Lower lobe of right lung (tissue), 2 donors: ENCODE measurements at regions not wholly inside any gene's neighbourhood (a gene's known extent, or its start where the extent isn't known, plus 50 kb on each side); places are given as distances from the start of the nearest gene placed in this dataset.

Experiments
- ATAC-seq, 2 donors: fragments of 200-7000 bp; cut with Tn5 transposase; one replicate each; pipeline ENCODE4 v1.9.1; 2020 to 2022; ENCODE audit warnings: mild to moderate bottlenecking in 2 of 2, moderate library complexity in 2 of 2
- DNase-seq: peaks from one replicate; pipeline ENCODE4 v3.0.0-alpha.2; 2020
- H3K27ac ChIP-seq: fragments of 200-600 bp; one replicate; pipeline ENCODE4 v1.8.0; 2022
- H3K27me3 ChIP-seq: fragments of 200-600 bp; one replicate; pipeline ENCODE4 v1.8.0; 2022; ENCODE audit warnings: low read depth
- H3K36me3 ChIP-seq: fragments of 200-600 bp; one replicate; pipeline ENCODE4 v1.8.0; 2022; ENCODE audit warnings: mild to moderate bottlenecking
- H3K4me1 ChIP-seq: fragments of 200-600 bp; one replicate; pipeline ENCODE4 v1.8.0; 2022
- H3K4me3 ChIP-seq: fragments of 200-600 bp; one replicate; pipeline ENCODE4 v1.8.0; 2022; ENCODE audit warnings: mild to moderate bottlenecking
- H3K9me3 ChIP-seq: fragments of 200-600 bp; one replicate; pipeline ENCODE4 v1.8.0; 2022
- CTCF ChIP-seq: fragments of 200-600 bp; IDR thresholded peaks from one replicate; pipeline ENCODE4 v1.8.0; 2022; ENCODE audit warnings: antibody characterized with exemption, mild to moderate bottlenecking
- intact Hi-C: fragments of 100-400 bp; cut with DNase I; formaldehyde crosslinking; loops from one replicate; pipeline ENCODE4 v1.11.0; 2022
- donor health status: DM: no; HTN: yes; CAD: no; lungs with severe emphysema.

GRCh38 chr2:56450772-56451171 is 267.0 kb downstream of the CCDC85A start:
- H3K4me1 ChIP-seq = no peaks in the 10 kb centered on the region
- H3K27ac ChIP-seq = no peak overlapping the region
- no peak overlapping the region for H3K4me3 ChIP-seq
- ATAC-seq = no peak
- H3K9me3 ChIP-seq = peaks cover 4% of the 10 kb centered on the region
- no peaks in the 10 kb centered on the region for H3K36me3 ChIP-seq
- no peak for TF ChIP-seq CTCF
- no peaks in the 10 kb centered on the region for H3K27me3 ChIP-seq
- no peak for DNase-seq
- intact Hi-C loops = no loop called here

GRCh38 chr2:56455642-56456041 is 271.9 kb downstream of the CCDC85A start:
- Histone ChIP-seq H3K4me1 (no peaks in the 10 kb centered on the region), H3K36me3 (no peaks in the 10 kb centered on the region), H3K4me3 (no peak overlapping the region), H3K9me3 (peaks cover 2% of the 10 kb centered on the region), H3K27ac (no peak overlapping the region), H3K27me3 (no peaks in the 10 kb centered on the region)
- ATAC-seq = no peak
- DNase-seq = no peak
- no peak for TF ChIP-seq CTCF
- intact Hi-C loops = no loop called here

- H3K4me1 ChIP-seq = no peaks in the 10 kb centered on the region
- ATAC-seq (peak in 1 of 2 donors; percentile 49), DNase-seq (peak; percentile 54)
- no peak overlapping the region for H3K27ac ChIP-seq
- intact Hi-C loops = no loop called here
- no peaks in the 10 kb centered on the region for H3K36me3 ChIP-seq
- H3K27me3 ChIP-seq = no peaks in the 10 kb centered on the region
- H3K9me3 ChIP-seq = no peaks in the 10 kb centered on the region
- TF ChIP-seq CTCF = no peak
- H3K4me3 ChIP-seq = no peak overlapping the region
Measured at GRCh38 chr2:56456791-56457190, 273.0 kb downstream of the CCDC85A start.

- no peak overlapping the region for H3K4me3 ChIP-seq
- DNase-seq (no peak), ATAC-seq (no peak)
- intact Hi-C loops = no loop called here
- TF ChIP-seq CTCF = no peak
- no peaks in the 10 kb centered on the region for H3K9me3 ChIP-seq
- no peaks in the 10 kb centered on the region for H3K4me1 ChIP-seq
- H3K36me3 ChIP-seq = no peaks in the 10 kb centered on the region
- no peaks in the 10 kb centered on the region for H3K27me3 ChIP-seq
- H3K27ac ChIP-seq = no peak overlapping the region
Measured at GRCh38 chr2:56460508-56460907, 276.7 kb downstream of the CCDC85A start.

- H3K4me3 ChIP-seq = no peak overlapping the region
- ATAC-seq = peak in 1 of 2 donors; percentile 13
- no peak overlapping the region for H3K27ac ChIP-seq
- H3K9me3 ChIP-seq = no peaks in the 10 kb centered on the region
- H3K27me3 ChIP-seq = no peaks in the 10 kb centered on the region
- H3K4me1 ChIP-seq = no peaks in the 10 kb centered on the region
- no peak for TF ChIP-seq CTCF
- no peak for DNase-seq
- no peaks in the 10 kb centered on the region for H3K36me3 ChIP-seq
- intact Hi-C loops = no loop called here
Measured at GRCh38 chr2:56464066-56464465, 280.3 kb downstream of the CCDC85A start.

- intact Hi-C loops = no loop called here
- H3K27ac ChIP-seq = no peak overlapping the region
- TF ChIP-seq CTCF = no peak
- H3K27me3 ChIP-seq = no peaks in the 10 kb centered on the region
- ATAC-seq (no peak), DNase-seq (no peak)
- no peaks in the 10 kb centered on the region for H3K9me3 ChIP-seq
- H3K36me3 ChIP-seq = no peaks in the 10 kb centered on the region
- no peaks in the 10 kb centered on the region for H3K4me1 ChIP-seq
- no peak overlapping the region for H3K4me3 ChIP-seq
Measured at GRCh38 chr2:56464613-56465012, 280.8 kb downstream of the CCDC85A start.
